ENCODE measurements at regions not wholly inside any gene's neighbourhood (a gene's known extent, or its start where the extent isn't known, plus 50 kb on each side); places are given as distances from the start of the nearest gene placed in this dataset.

DNA sequence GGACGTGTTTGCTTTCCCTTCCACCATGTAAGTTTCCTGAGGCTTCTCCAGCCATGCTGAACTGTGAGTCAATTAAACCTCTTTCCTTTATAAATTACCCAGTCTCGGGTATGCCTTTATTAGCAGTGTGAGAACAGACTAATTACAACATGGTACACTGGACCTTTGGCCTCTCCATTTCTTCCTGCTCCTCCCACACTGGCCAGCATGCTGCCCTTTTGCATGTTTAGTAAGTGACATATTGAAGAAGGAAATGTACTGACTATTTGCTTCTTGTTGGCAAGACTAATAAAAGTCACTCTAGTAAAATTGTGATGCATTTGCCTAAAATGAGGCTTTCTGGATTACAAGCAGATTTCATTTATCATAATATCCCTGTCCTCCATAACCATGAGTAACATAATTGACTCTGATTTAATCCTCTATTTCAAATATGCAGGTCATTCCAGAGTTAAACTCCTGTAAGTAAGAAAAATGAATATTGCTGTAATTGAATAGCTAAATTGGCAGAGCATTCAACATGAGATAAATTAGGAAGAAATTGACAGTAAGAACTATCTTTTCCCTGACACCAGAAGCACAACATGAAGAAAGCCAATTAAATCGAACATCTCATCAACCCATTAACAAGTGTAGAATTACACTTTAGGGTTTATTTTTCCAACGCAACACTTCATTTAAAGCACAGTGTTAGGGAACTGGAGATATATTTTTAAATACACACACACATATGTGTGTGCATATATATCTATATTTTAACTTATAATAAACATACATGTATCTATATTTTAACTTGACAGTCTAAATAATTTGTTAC lies 427.8 kb upstream of the ZP4 start:
- DNase-seq (ENCODE audit: low spot score), result no peak
- intact Hi-C loops (cut with DNase I), result no loop called here

DNA sequence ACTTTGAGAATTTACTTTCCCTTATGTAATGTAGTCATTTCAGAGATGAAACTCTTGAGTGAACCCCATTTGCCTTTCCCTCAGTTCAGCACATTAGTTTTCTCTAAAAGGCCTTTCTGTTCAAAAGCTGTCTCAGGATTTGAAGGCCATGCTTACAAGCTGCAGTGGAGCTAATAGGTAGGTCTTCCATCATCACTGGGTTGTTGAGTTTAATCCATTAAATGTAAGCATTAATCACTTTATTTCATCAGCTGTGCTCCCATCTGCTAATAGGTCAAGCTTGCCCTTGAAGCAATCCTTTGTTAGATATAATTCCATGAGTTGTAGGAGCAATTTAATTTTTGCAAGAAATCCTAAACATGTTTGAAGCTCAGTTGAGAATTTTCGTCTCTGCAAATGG lies 422.2 kb upstream of the ZP4 start:
- intact Hi-C loops (cut with DNase I), result no loop called here
- no peak for DNase-seq (ENCODE audit: low spot score)

DNA sequence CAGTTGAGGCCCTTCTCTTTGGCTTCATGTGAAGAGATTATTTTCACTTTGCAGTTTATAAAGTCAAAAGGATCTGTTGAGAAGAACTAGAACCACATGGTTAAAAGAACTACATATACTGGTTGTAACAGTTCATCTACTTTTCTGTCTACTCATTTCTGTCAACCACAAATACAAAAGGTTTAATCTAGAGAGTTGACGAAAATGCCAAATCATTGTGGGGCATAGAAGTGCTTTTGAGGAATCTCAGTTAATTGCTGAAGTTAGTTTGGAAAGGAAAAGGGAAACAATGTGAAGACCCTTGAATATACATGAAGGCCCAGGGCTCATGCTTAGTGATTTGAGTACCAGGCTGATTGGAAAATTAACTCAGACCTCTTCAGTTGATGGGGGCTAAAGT lies 415.7 kb upstream of the ZP4 start:
- DNase-seq (ENCODE audit: low spot score), result no peak
- intact Hi-C loops (cut with DNase I), result no loop called here

DNA sequence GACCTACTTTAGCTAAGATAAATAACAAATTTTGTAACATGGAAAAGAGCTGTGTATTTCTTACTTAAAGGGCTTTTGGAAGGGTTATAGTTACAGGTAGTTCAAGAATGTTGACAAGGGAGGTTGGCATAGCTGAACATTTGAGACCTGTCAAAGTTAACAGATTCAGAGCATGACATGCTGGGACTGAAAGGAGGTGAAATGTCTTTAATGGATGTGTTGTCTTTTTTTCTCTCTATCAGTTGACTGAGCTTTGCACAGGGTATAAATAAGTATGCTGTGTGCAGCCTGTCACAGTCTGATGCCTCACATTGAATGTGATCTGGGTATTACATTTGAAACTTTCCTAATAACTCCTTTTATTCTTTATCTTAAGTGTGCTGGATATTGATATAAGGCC lies 411.9 kb upstream of the ZP4 start:
- DNase-seq (ENCODE audit: low spot score), result no peak
- intact Hi-C loops (cut with DNase I), result no loop called here

DNA sequence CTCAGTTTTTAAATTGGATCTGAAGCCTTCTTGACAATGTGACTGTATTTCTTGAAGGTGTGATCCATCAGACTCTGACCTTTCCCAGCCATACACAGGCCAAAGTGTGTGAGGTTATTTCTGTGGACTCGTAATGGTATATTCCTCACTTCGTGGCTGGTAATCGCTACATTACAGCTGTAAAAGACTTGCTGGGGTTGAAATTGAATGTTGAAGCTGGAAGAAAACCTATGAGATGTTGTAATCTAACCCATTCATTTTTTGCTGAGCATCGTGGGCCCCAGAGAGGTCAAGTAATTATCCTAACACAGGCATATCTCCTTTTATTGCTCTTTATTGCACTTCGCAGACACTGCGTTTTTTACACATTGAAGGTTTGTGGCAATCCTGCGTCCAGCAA lies 405.6 kb upstream of the ZP4 start:
- intact Hi-C loops (cut with DNase I), result no loop called here
- DNase-seq (ENCODE audit: low spot score), result no peak

DNA sequence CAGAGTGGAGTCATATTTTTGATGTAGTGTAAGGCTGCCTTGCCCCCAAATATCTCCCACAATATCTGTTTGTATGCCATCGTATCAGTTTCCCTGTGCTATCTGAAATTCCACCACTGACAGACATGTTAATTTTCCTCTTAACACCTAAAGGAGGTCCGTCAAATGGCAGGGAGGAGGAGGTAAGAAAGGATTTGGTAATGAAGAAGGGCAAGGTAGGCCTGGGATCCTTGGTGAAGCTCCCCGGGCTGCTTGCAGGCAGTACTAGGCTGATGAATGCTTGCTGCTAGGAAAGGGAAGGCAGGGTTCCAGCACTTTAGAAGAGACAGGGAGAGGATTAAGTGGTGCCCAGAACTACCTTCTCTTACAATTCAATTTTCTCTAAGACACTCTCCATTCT lies 402.4 kb upstream of the ZP4 start:
- intact Hi-C loops (cut with DNase I), result no loop called here
- no peak for DNase-seq (ENCODE audit: low spot score)

DNA sequence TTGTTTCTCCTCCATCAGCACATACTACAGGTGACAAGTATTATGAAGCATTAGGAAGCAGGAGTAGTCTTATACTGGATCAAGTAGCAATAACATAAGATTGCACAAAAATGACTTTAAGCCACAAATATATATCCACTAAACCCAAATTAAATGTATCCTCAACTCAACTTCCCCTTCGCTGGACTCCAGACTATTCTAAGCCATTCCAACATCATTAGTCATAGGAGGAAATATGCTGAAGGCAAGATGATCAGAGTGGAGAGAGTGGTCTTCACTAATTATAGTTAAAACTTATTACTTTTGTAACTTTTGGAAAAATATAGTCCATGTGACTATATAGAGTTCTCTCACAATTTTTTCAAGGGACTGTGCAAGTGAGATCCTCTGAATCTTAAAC lies 390.7 kb upstream of the ZP4 start:
- no peak for DNase-seq (ENCODE audit: low spot score)
- intact Hi-C loops (cut with DNase I), result no loop called here

DNA sequence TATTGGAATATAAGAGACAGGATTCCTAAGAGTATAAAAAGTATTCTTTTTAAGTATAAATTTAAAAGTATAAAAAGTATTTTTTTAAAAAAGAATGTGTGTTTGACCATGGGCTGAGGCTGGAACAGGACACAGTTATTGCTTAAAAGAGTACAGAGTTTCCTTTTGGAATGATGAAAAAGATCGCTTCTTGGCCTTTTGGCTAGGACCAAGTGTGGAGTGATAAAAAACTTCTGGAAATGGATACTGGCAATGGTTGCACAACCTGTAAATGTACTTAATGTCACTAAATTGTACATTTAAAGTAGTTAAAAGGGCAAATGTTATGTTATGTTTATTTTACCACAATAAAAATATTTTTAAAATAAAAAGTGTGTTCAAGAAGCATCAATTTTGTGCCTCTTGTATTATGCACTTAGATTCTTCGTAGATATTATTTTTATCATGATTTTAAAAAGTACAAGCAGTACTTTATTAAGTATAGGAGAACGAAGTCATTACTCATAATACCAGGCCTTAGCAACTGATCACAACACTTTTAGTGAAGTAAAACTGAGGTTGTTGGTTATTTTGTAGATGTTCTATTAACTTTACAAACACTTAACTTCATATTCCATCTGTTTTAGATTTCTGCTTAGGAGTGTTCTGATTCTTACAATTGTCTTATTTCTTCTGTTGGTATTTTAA lies 389.1 kb upstream of the ZP4 start:
- intact Hi-C loops (cut with DNase I), result no loop called here
- no peak for DNase-seq (ENCODE audit: low spot score)

DNA sequence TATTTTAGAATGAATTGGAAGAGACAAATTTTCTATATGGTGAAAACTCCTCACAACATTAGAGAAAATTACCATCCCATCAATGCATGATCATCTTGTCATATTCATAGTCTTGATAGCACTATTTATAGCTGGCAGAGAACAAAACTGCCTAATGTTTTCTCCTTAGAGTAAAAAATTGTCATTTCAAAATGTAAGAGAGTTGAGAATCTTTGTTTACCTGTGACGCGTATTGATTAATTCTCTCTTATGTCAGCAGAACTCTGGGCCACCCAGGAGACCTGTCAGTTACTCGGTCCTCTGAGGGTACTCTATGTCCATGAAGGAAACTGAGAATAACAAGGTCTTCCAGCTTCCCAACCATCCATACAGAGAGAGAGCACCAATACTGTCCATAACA lies 381.4 kb upstream of the ZP4 start:
- DNase-seq (ENCODE audit: low spot score), result no peak
- intact Hi-C loops (cut with DNase I), result no loop called here

DNA sequence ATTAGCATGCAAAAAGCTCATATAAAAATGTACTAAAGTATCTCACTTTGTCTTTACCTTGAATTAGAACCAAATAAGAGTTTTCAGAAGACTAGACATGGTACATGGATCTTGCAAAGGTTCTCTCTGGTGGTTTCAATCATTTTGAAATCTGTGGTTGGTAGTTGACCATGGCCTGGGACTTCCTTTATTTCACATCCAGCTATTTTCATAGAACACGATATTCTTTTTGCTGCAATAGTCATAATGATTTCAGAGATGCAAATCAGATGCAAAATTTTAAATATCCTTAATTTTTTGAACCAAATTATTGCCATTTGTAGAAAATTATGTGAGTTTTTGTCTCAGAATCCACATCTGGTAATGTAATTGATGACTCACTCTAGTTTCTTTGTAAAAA lies 375.1 kb upstream of the ZP4 start:
- intact Hi-C loops (cut with DNase I), result no loop called here
- no peak for DNase-seq (ENCODE audit: low spot score)

DNA sequence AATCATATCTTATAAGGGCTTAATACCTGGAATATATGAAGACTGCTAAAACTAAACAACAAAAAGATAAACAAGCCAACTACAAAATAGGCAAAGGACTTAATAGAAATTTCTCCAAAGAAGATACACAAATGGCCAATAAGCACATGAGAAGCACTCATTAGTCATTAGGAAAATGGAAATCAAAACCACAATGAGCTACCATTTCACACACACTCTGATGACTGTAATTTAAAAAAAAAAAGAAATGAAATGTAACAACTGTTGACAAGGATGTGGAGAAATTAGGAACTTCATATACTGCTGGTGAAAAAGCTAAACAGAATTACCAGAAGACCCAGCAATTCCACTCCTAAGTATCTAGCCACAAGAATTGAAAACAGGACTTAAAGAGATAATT lies 374.2 kb upstream of the ZP4 start:
- DNase-seq (ENCODE audit: low spot score), result no peak
- intact Hi-C loops (cut with DNase I), result no loop called here

DNA sequence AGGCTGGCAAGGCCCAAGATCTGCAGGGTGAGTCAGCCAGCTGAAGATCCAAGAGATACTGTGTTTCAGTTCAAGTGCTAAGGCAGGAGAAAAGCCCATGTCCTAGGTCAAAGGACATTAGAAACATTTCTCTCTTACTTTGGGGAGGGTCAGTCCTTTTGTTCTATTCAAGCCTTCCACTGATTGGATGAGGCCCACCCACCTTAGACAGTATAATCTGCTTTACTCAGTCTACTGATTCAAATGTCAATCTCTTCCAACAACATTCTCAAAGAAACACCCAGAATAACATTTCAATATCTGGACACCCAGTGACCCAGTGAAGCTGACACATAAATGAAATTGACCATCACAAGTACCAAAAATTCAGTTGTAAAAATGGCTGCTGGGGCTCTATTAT lies 367.8 kb upstream of the ZP4 start:
- intact Hi-C loops (cut with DNase I), result no loop called here
- DNase-seq (ENCODE audit: low spot score), result no peak

DNA sequence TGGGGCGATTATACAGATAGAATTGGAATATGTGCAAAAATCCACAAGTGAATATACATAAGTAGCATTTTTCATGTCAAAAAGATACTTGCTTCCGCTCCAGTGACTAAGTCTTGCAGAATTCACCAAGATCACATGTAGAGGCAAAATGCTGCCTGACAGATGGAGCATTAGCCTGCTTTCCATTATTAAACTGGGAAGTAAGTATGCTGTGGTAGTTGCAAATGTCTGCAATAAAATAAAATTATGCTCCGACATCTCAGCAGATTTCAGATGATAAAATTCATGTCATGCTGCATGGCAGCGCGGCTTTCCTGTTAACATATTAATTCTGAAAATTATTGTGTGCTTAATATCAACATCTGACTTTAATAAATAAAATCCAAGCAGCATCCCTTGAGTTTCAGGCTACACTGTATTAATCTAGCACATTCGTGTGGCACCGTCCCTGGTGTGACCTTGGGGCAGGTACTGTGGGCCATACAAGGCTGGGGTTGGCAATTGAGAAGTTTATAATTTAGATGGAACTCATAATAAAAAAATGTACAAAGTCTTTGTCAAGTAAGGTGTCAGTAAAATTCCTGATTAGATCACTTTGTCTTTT lies 366.4 kb upstream of the ZP4 start:
- DNase-seq (ENCODE audit: low spot score), result no peak
- intact Hi-C loops (cut with DNase I), result no loop called here

DNA sequence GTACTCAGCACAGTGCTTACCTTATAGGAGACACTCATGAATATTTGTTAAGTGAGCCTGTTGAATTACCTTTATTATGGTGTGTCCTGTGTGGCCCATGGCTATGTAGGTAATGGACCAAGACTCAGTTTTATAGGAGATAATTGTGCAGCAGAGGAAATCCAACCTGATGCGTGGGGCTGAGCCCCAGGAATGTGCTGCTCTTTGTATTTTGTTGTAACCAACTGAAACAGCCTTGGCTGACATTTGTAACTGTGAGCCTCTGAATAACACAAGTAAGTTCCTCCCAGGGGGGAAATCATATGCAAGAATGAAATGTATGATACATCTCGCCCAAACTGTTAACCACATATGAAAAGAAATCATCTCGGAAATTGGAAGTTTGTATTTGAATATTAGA lies 364.2 kb upstream of the ZP4 start:
- intact Hi-C loops (cut with DNase I), result no loop called here
- no peak for DNase-seq (ENCODE audit: low spot score)

DNA sequence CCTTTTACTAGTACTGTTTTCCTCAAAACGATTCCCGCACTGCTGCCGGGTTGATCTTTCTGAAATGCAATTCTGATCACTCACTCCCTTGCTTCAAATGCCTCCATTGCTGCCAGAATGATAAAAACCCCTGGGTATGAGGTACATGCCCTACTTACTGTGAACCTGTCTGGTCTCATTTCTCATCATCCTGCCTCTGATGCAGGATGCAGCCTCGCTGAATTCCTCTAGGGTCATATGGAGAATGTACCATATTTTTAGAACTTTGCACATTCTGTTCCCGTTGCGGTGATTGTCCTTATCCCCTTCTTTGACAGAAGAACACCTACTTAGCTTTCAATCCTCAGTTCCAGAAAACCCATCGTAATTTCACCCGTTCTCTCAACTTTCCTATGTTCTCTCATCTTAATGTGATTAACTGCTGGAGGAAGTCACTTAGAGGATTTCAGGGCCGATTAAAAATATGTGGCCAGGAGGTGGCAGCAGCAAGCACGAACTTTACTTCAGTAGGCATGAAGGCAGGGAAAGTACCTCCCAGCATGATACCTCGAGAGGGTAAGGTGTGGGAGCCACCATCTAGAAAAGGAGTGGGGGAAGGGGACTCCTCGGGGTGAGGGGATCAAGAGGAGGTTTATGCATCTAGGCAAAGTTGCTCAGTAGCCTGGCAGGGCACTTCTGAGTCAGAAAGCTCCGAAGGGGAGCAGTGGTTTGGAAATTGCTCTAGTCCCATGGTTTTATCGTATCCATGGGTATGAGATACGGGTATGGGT lies 361.5 kb upstream of the ZP4 start:
- intact Hi-C loops (cut with DNase I), result no loop called here
- DNase-seq (ENCODE audit: low spot score), result no peak

DNA sequence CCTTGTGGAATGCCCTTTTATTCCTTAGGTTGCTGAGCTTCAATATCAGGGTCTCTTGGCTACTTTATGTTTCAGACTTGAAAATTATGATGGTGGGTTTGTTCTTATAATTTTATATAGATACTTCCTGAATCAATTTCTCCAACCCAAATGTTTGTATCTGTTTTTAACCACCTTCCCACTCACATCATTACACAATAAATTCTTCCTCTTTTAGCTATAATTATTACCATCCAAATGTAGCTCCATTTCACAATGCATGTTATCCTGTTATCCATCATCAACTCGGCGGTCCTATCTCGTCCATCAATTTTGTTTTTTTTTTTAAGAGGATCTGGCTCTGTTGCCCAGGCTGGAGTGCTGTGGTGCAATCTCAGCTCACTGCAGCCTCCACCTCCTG lies 357.6 kb upstream of the ZP4 start:
- DNase-seq (ENCODE audit: low spot score), result no peak
- intact Hi-C loops (cut with DNase I), result no loop called here

DNA sequence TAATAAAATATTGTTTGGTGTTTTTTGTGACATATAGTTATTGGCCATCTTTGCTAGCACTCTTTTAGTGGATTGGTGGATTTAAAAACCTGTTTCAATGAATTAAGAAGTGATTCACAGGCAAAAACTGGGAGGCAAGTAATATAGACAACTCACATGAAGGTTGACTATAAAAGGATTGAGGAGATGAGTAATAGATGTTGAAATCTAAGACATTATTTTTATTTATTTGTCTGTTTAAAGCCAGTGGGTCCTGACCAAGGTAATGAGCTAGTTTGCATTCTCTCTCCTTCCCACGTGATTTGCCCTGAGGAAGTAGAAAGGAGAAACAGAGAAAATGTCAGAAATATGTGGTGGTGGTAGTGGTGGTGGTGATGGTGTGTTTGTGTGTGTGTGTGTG lies 351.5 kb upstream of the ZP4 start:
- intact Hi-C loops (cut with DNase I), result no loop called here
- DNase-seq (ENCODE audit: low spot score), result no peak

DNA sequence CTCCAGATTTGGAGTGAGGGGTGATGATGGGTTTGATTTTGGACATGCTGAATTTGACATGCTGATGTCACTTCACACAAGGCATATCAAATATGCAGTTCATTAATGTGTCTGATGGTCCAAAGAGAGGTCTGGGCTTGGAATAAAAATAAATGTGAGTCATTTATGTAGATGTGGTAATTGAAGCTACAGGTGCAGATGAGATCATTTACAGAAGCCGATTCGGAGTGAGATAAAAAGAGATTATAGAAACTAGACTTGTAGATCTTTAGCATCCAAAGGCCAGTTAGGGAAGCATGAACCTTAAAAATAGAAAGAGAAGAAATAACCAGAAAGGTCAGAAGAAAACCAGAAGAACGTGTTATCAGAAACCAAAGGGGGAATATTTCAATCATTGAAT lies 350.9 kb upstream of the ZP4 start:
- intact Hi-C loops (cut with DNase I), result no loop called here
- no peak for DNase-seq (ENCODE audit: low spot score)

DNA sequence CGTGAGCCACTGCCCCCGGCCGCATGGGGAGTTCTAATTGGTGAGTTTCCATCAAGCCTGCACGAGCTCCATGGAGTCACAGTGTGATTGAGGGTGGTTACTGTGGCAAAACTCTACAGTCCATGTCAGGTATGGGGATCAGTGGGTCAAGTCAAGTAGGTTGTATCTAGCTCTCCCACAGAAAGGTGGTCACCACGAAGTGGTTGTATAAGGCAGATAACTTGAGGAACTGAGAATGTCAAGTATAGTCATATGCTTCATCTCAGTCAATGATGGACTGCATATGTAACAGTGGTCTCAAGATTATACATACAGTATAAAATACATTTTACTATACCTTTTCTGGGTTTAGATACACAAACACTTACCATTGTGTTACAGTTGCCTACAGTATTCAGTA lies 348.6 kb upstream of the ZP4 start:
- DNase-seq (ENCODE audit: low spot score), result no peak
- intact Hi-C loops (cut with DNase I), result no loop called here

DNA sequence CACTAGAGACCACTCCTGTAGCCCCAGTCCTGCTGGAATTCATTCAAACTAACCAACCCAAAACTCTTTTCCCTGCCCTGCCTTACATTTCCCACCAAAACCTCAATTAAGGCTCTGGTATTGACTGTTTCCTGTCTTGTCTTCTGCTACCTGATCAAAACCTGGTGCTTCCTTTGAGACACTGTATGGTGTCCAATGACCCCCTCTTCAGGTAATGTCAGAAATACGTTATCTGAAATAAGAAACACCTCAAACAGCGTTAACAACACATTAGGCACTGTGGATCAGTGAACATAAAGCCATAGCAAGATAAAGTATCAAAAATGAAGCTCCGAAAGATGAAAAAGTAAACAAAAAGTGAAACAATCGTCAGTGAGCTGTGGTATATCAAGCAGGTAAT lies 343.2 kb upstream of the ZP4 start:
- DNase-seq (ENCODE audit: low spot score), result no peak
- intact Hi-C loops (cut with DNase I), result no loop called here
